Central memory CD4-positive, alpha-beta T cell (primary cell): ENCODE measurements at regions not wholly inside any gene's neighbourhood (a gene's known extent, or its start where the extent isn't known, plus 50 kb on each side); places are given as distances from the start of the nearest gene placed in this dataset.

Source experiments
- DNase-seq: peaks from one replicate; pipeline ENCODE4 v3.0.0; 2022

GRCh38 chr11:45554230-45554967 lies 111.0 kb downstream of the CHST1 start:
- no peak for DNase-seq

- DNase-seq, result no peak
Observed at GRCh38 chr11:45553383-45553936, 112.0 kb downstream of the CHST1 start.

- no peak for DNase-seq
Observed at GRCh38 chr11:45551191-45551713, 114.2 kb downstream of the CHST1 start.

GRCh38 chr11:45549257-45549656 lies 116.2 kb downstream of the CHST1 start:
- DNase-seq, result no peak

GRCh38 chr11:45546366-45546765 lies 119.1 kb downstream of the CHST1 start:
- no peak for DNase-seq

- DNase-seq, result no peak
Observed at GRCh38 chr11:45544826-45545225, 120.6 kb downstream of the CHST1 start.

- no peak for DNase-seq
Observed at GRCh38 chr11:45543808-45544422, 121.5 kb downstream of the CHST1 start.

- DNase-seq, result no peak
Observed at GRCh38 chr11:45543081-45543480, 122.3 kb downstream of the CHST1 start.

- DNase-seq, result no peak
Observed at GRCh38 chr11:45541693-45542434, 123.6 kb downstream of the CHST1 start.

GRCh38 chr11:45538939-45539338 lies 126.5 kb downstream of the CHST1 start:
- no peak for DNase-seq

GRCh38 chr11:45538363-45538762 lies 127.1 kb downstream of the CHST1 start:
- DNase-seq, result no peak

GRCh38 chr11:45537614-45538013 lies 127.8 kb downstream of the CHST1 start:
- no peak for DNase-seq

- DNase-seq, result no peak
Observed at GRCh38 chr11:45535033-45535432, 130.4 kb downstream of the CHST1 start.

GRCh38 chr11:45534132-45534531 lies 131.3 kb downstream of the CHST1 start:
- DNase-seq, result no peak

- DNase-seq, result no peak
Observed at GRCh38 chr11:45532546-45532945, 132.9 kb downstream of the CHST1 start.

- DNase-seq, result no peak
Observed at GRCh38 chr11:45530776-45531175, 134.6 kb downstream of the CHST1 start.

- DNase-seq, result no peak
Observed at GRCh38 chr11:45530111-45530510, 135.3 kb downstream of the CHST1 start.

GRCh38 chr11:45528435-45528834 lies 137.0 kb downstream of the CHST1 start:
- no peak for DNase-seq

- DNase-seq, result no peak
Observed at GRCh38 chr11:45527898-45528297, 137.5 kb downstream of the CHST1 start.

GRCh38 chr11:45525393-45525792 lies 140.0 kb downstream of the CHST1 start:
- no peak for DNase-seq

GRCh38 chr11:45523760-45524159 lies 141.7 kb downstream of the CHST1 start:
- DNase-seq, result no peak

- DNase-seq, result no peak
Observed at GRCh38 chr11:45518833-45519535, 146.4 kb downstream of the CHST1 start.
